Osteocyte (in vitro differentiated cells): ENCODE measurements at regions not wholly inside any gene's neighbourhood (a gene's known extent, or its start where the extent isn't known, plus 50 kb on each side); places are given as distances from the start of the nearest gene placed in this dataset.

Experiments used
- DNase-seq: peaks from one replicate; pipeline ENCODE4 v3.0.0; 2021; ENCODE audit warnings: mixed read lengths; ENCODE audit not compliant: unreplicated experiment; ENCODE audit errors: extremely low spot score
- H3K27ac Mint-ChIP-seq: one replicate; pipeline ENCODE4 v1.8.0; 2021; ENCODE audit warnings: mild to moderate bottlenecking, mixed read lengths; ENCODE audit not compliant: unreplicated experiment
- H3K27me3 Mint-ChIP-seq: one replicate; pipeline ENCODE4 v1.8.0; 2021; ENCODE audit warnings: mixed read lengths; ENCODE audit not compliant: unreplicated experiment
- H3K36me3 Mint-ChIP-seq: one replicate; pipeline ENCODE4 v1.8.0; 2021; ENCODE audit warnings: mixed read lengths; ENCODE audit not compliant: unreplicated experiment
- H3K4me1 Mint-ChIP-seq: one replicate; pipeline ENCODE4 v1.8.0; 2021; ENCODE audit warnings: mixed read lengths; ENCODE audit not compliant: unreplicated experiment
- H3K4me3 Mint-ChIP-seq: one replicate; pipeline ENCODE4 v1.8.0; 2021; ENCODE audit warnings: mild to moderate bottlenecking, moderate library complexity, mixed read lengths; ENCODE audit not compliant: unreplicated experiment
- H3K9me3 Mint-ChIP-seq: one replicate; pipeline ENCODE4 v1.8.0; 2021; ENCODE audit warnings: mixed read lengths; ENCODE audit not compliant: unreplicated experiment
- CTCF ChIP-seq: fragments of 200-600 bp; sonication (generic); IDR thresholded peaks from 2 replicates; pipeline ENCODE4 v1.5.0; 2021; ENCODE audit warnings: antibody characterized with exemption, mild to moderate bottlenecking, moderate library complexity

- no peaks in the 10 kb centered on the region for H3K4me1 Mint-ChIP-seq
- peak; percentile 38 for DNase-seq
- no peak overlapping the region for H3K27ac Mint-ChIP-seq
- no peak for TF ChIP-seq CTCF
- peaks cover 16% of the 10 kb centered on the region for H3K9me3 Mint-ChIP-seq
- H3K36me3 Mint-ChIP-seq, result no peaks in the 10 kb centered on the region
- no peak overlapping the region for H3K4me3 Mint-ChIP-seq
- no peaks in the 10 kb centered on the region for H3K27me3 Mint-ChIP-seq
These were observed 273.5 kb upstream of the RPL38 start for GRCh38 chr17:73929860-73930430.

DNA sequence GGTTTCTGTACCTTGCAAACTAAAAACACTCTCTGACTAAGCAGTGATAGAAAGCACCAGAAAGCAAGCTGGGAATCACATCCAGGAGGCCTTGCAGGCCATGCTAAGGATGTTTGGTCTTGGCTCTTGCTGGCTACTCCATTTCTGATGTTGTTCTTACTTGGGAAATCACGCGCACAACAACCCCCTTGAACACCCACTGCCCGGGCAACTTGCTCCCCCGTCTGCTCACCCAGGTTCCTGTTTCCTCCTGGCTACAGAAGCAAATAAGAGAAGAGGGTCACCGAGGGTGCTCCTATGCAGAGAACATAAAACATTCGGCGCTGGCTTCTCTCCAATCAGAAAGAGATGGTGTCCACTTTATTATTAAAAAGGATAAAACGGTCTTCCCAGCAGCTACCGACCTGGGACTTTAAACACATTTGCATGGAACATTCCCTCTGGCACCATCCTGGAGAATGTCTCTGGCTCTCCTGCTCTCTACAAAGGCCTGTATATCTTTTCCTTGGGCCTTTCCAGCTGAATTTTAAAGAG, 271.2 kb upstream of the RPL38 start:
- Mint-ChIP-seq H3K27ac (no peak overlapping the region), H3K4me3 (no peak overlapping the region), H3K9me3 (peaks cover 11% of the 10 kb centered on the region), H3K27me3 (no peaks in the 10 kb centered on the region), H3K4me1 (no peaks in the 10 kb centered on the region), H3K36me3 (no peaks in the 10 kb centered on the region)
- no peak for TF ChIP-seq CTCF
- peak; percentile 44 for DNase-seq

GRCh38 chr17:73933164-73933766, 270.2 kb upstream of the RPL38 start:
- H3K4me3 Mint-ChIP-seq, result no peak overlapping the region
- peaks cover 6% of the 10 kb centered on the region for H3K9me3 Mint-ChIP-seq
- H3K4me1 Mint-ChIP-seq, result no peaks in the 10 kb centered on the region
- DNase-seq, result peak; percentile 51
- H3K36me3 Mint-ChIP-seq, result no peaks in the 10 kb centered on the region
- H3K27ac Mint-ChIP-seq, result no peak overlapping the region
- TF ChIP-seq CTCF, result no peak
- H3K27me3 Mint-ChIP-seq, result no peaks in the 10 kb centered on the region

DNA sequence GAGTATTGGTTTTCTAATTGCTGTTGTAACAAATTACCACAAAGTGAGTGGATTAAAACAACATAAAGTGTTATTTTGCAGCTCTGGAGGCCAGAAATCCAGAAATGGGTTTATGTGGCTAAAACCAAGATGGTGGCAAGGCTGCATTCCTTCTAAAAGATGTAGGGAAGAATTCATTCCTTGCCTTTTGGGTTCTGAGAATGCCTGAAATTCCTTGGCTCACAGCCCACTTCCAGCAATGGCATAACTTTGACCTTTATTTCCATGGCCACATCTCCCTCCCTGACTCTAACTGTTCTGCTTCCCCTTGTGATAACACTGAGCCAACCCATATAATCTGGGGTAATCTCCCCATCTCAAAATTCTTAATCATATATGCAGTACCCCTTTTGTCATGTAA, 269.6 kb upstream of the RPL38 start:
- Mint-ChIP-seq H3K27me3 (no peaks in the 10 kb centered on the region), H3K9me3 (peaks cover 3% of the 10 kb centered on the region), H3K4me1 (no peaks in the 10 kb centered on the region), H3K36me3 (no peaks in the 10 kb centered on the region), H3K4me3 (no peak overlapping the region), H3K27ac (no peak overlapping the region)
- DNase-seq, result peak; percentile 17
- TF ChIP-seq CTCF, result no peak

- no peaks in the 10 kb centered on the region for H3K9me3 Mint-ChIP-seq
- H3K36me3 Mint-ChIP-seq, result no peaks in the 10 kb centered on the region
- no peak overlapping the region for H3K27ac Mint-ChIP-seq
- TF ChIP-seq CTCF, result no peak
- no peaks in the 10 kb centered on the region for H3K4me1 Mint-ChIP-seq
- no peak overlapping the region for H3K4me3 Mint-ChIP-seq
- no peaks in the 10 kb centered on the region for H3K27me3 Mint-ChIP-seq
- DNase-seq, result peak; percentile 34
These were observed 268.8 kb upstream of the RPL38 start for GRCh38 chr17:73934696-73935095.
